ENCODE measurements at regions not wholly inside any gene's neighbourhood (a gene's known extent, or its start where the extent isn't known, plus 50 kb on each side); places are given as distances from the start of the nearest gene placed in this dataset.

- no peak overlapping the region for H3K4me3 ChIP-seq (ENCODE audit: low read depth, low read length, poor library complexity, severe bottlenecking)
- no peaks in the 10 kb centered on the region for H3K27me3 ChIP-seq (replicated peaks; ENCODE audit: insufficient read depth, low read depth, low read length, poor library complexity)
- CTCF ChIA-PET, result no interaction called here
- intact Hi-C loops (cut with micrococcal nuclease; ENCODE audit: unreplicated experiment), result no loop called here
- no peak overlapping the region for H3K27ac ChIP-seq (ENCODE audit: low read depth, low read length, poor library complexity, severe bottlenecking)
- H3K36me3 ChIP-seq (ENCODE audit: insufficient read depth, low read length, poor library complexity, severe bottlenecking), result no peaks in the 10 kb centered on the region
- POLR2A ChIA-PET (ENCODE audit: low non-redundant PET), result no interaction called here
- TF ChIP-seq EZH2 (IDR thresholded peaks at IDR 0.05; ENCODE audit: borderline replicate concordance, low read depth, low read length, poor library complexity, severe bottlenecking) (no peak), CTCF (conservative IDR thresholded peaks at IDR 0.05; ENCODE audit: low read depth, low read length) (no peak)
- no peak for DNase-seq (ENCODE audit: low spot score)
- no peaks in the 10 kb centered on the region for H3K4me1 ChIP-seq (ENCODE audit: insufficient read depth, low read length, poor library complexity, severe bottlenecking)
- BruUV-seq (replicated peaks), result no TSS peak
- H3K9me3 ChIP-seq (ENCODE audit: low read depth, low read length, poor library complexity, severe bottlenecking), result no peaks in the 10 kb centered on the region
These were observed 484.5 kb downstream of the LIG4 start for GRCh38 chr13:107730813-107731212.

GRCh38 chr13:107721125-107721869 lies 494.0 kb downstream of the LIG4 start:
- no peak for DNase-seq (ENCODE audit: low spot score)
- H3K4me3 ChIP-seq (ENCODE audit: low read depth, low read length, poor library complexity, severe bottlenecking), result peak overlapping the region; percentile 3
- H3K27me3 ChIP-seq (replicated peaks; ENCODE audit: insufficient read depth, low read depth, low read length, poor library complexity), result no peaks in the 10 kb centered on the region
- POLR2A ChIA-PET (ENCODE audit: low non-redundant PET), result no interaction called here
- no peaks in the 10 kb centered on the region for H3K9me3 ChIP-seq (ENCODE audit: low read depth, low read length, poor library complexity, severe bottlenecking)
- no peaks in the 10 kb centered on the region for H3K36me3 ChIP-seq (ENCODE audit: insufficient read depth, low read length, poor library complexity, severe bottlenecking)
- TF ChIP-seq CTCF (conservative IDR thresholded peaks at IDR 0.05; ENCODE audit: low read depth, low read length), result no peak
- TF ChIP-seq EZH2 (IDR thresholded peaks at IDR 0.05; ENCODE audit: borderline replicate concordance, low read depth, low read length, poor library complexity, severe bottlenecking), result no peak
- no TSS peak for BruUV-seq (replicated peaks)
- no peaks in the 10 kb centered on the region for H3K4me1 ChIP-seq (ENCODE audit: insufficient read depth, low read length, poor library complexity, severe bottlenecking)
- H3K27ac ChIP-seq (ENCODE audit: low read depth, low read length, poor library complexity, severe bottlenecking), result no peak overlapping the region
- intact Hi-C loops (cut with micrococcal nuclease; ENCODE audit: unreplicated experiment), result no loop called here
- CTCF ChIA-PET, result no interaction called here

- POLR2A ChIA-PET (ENCODE audit: low non-redundant PET), result no interaction called here
- Histone ChIP-seq H3K36me3 (ENCODE audit: insufficient read depth, low read length, poor library complexity, severe bottlenecking) (no peaks in the 10 kb centered on the region), H3K27ac (ENCODE audit: low read depth, low read length, poor library complexity, severe bottlenecking) (no peak overlapping the region), H3K9me3 (ENCODE audit: low read depth, low read length, poor library complexity, severe bottlenecking) (no peaks in the 10 kb centered on the region), H3K27me3 (replicated peaks; ENCODE audit: insufficient read depth, low read depth, low read length, poor library complexity) (no peaks in the 10 kb centered on the region), H3K4me1 (ENCODE audit: insufficient read depth, low read length, poor library complexity, severe bottlenecking) (no peaks in the 10 kb centered on the region), H3K4me3 (ENCODE audit: low read depth, low read length, poor library complexity, severe bottlenecking) (no peak overlapping the region)
- intact Hi-C loops (cut with micrococcal nuclease; ENCODE audit: unreplicated experiment), result no loop called here
- no peak for DNase-seq (ENCODE audit: low spot score)
- TF ChIP-seq CTCF (conservative IDR thresholded peaks at IDR 0.05; ENCODE audit: low read depth, low read length), result no peak
- TF ChIP-seq EZH2 (IDR thresholded peaks at IDR 0.05; ENCODE audit: borderline replicate concordance, low read depth, low read length, poor library complexity, severe bottlenecking), result no peak
- CTCF ChIA-PET, result no interaction called here
- BruUV-seq (replicated peaks), result no TSS peak
These were observed 498.6 kb downstream of the LIG4 start for GRCh38 chr13:107716741-107717140.

Data from A673 (cell line).